HFFc6 (cell line): ENCODE measurements at regions not wholly inside any gene's neighbourhood (a gene's known extent, or its start where the extent isn't known, plus 50 kb on each side); places are given as distances from the start of the nearest gene placed in this dataset.

ENCODE experiments used
- DNase-seq: peaks from one replicate; pipeline ENCODE4 v3.0.0-alpha.2; 2018
- H3K27ac Mint-ChIP-seq: 2 replicates; pipeline ENCODE4 v1.8.0; 2020; ENCODE audit warnings: mild to moderate bottlenecking, mixed read lengths
- H3K27me3 Mint-ChIP-seq: 2 replicates; pipeline ENCODE4 v1.8.0; 2021; ENCODE audit warnings: mild to moderate bottlenecking, moderate library complexity, mixed read lengths; ENCODE audit not compliant: insufficient read depth
- H3K36me3 Mint-ChIP-seq: 2 replicates; pipeline ENCODE4 v1.8.0; 2021; ENCODE audit warnings: low read depth, mixed read lengths
- H3K4me1 Mint-ChIP-seq: 2 replicates; pipeline ENCODE4 v1.8.0; 2020; ENCODE audit warnings: low read depth, mixed read lengths
- H3K4me3 Mint-ChIP-seq: 2 replicates; pipeline ENCODE4 v1.8.0; 2020; ENCODE audit warnings: mild to moderate bottlenecking, moderate library complexity, mixed read lengths
- H3K9me3 Mint-ChIP-seq: 2 replicates; pipeline ENCODE4 v1.8.0; 2020; ENCODE audit warnings: mild to moderate bottlenecking, mixed read lengths
- CTCF ChIP-seq: fragments of 200-600 bp; sonication (generic); IDR thresholded peaks from 2 replicates; pipeline ENCODE4 v1.5.0; 2021; ENCODE audit warnings: antibody characterized with exemption, mild to moderate bottlenecking

GRCh38 chr9:105059252-105059651 lies 131.3 kb upstream of the ABCA1 start:
- no peak overlapping the region for H3K27ac Mint-ChIP-seq
- no peak for DNase-seq
- H3K4me1 Mint-ChIP-seq, result peaks cover 42% of the 10 kb centered on the region
- peaks cover 4% of the 10 kb centered on the region for H3K9me3 Mint-ChIP-seq
- H3K27me3 Mint-ChIP-seq, result no peaks in the 10 kb centered on the region; the same call in none of the 2 replicates
- no peak for TF ChIP-seq CTCF
- peaks cover 8% of the 10 kb centered on the region for H3K36me3 Mint-ChIP-seq
- H3K4me3 Mint-ChIP-seq, result no peak overlapping the region

- H3K27ac Mint-ChIP-seq, result no peak overlapping the region
- H3K9me3 Mint-ChIP-seq, result peaks cover 4% of the 10 kb centered on the region
- H3K4me3 Mint-ChIP-seq, result no peak overlapping the region
- no peak for DNase-seq
- H3K27me3 Mint-ChIP-seq, result peaks cover 3% of the 10 kb centered on the region
- peaks cover 13% of the 10 kb centered on the region for H3K36me3 Mint-ChIP-seq
- peaks cover 45% of the 10 kb centered on the region for H3K4me1 Mint-ChIP-seq
- TF ChIP-seq CTCF, result no peak
These were observed 134.4 kb upstream of the ABCA1 start for GRCh38 chr9:105062222-105062855.

GRCh38 chr9:105064248-105065097 lies 136.5 kb upstream of the ABCA1 start:
- H3K4me1 Mint-ChIP-seq, result peaks cover 52% of the 10 kb centered on the region
- H3K27ac Mint-ChIP-seq, result peak overlapping the region; percentile 92
- H3K4me3 Mint-ChIP-seq, result peak overlapping the region; percentile 70
- no peak for TF ChIP-seq CTCF
- H3K36me3 Mint-ChIP-seq, result peaks cover 24% of the 10 kb centered on the region
- H3K9me3 Mint-ChIP-seq, result peaks cover 17% of the 10 kb centered on the region
- H3K27me3 Mint-ChIP-seq, result peaks cover 5% of the 10 kb centered on the region
- DNase-seq, result peak; percentile 93

GRCh38 chr9:105065098-105066088 lies 137.4 kb upstream of the ABCA1 start:
- TF ChIP-seq CTCF, result no peak
- peak overlapping the region; percentile 70 for H3K4me3 Mint-ChIP-seq
- H3K36me3 Mint-ChIP-seq, result peaks cover 25% of the 10 kb centered on the region
- H3K27me3 Mint-ChIP-seq, result peaks cover 5% of the 10 kb centered on the region
- no peak for DNase-seq
- H3K9me3 Mint-ChIP-seq, result peaks cover 18% of the 10 kb centered on the region
- H3K4me1 Mint-ChIP-seq, result peaks cover 61% of the 10 kb centered on the region
- H3K27ac Mint-ChIP-seq, result peak overlapping the region; percentile 92

GRCh38 chr9:105066275-105066865 lies 138.4 kb upstream of the ABCA1 start:
- Mint-ChIP-seq H3K4me3 (no peak overlapping the region), H3K27ac (peak overlapping the region; percentile 9; the same call in 1 of the 2 replicates), H3K9me3 (peaks cover 13% of the 10 kb centered on the region), H3K4me1 (peaks cover 71% of the 10 kb centered on the region), H3K27me3 (peaks cover 5% of the 10 kb centered on the region), H3K36me3 (peaks cover 18% of the 10 kb centered on the region)
- TF ChIP-seq CTCF, result no peak
- DNase-seq, result no peak
